ENCODE measurements at regions not wholly inside any gene's neighbourhood (a gene's known extent, or its start where the extent isn't known, plus 50 kb on each side); places are given as distances from the start of the nearest gene placed in this dataset.

DNA sequence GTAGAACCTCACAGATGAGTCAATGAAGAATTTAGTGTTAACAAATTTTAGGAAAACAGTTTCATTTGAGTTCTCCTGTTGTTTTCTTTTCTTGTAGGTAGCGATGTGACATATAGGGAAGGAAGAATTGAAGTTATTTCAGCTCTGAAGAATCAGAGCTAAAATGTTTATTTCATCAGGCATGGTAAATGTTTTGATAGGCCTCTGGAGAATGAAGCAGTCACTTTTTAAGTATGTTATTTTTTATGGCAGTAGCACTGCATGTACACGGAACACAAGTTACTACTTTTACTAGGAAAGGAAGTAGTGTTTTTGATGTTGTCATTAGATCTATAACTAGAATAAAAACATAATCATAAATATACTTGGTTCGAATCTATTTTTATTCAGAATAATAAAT lies 1357.3 kb upstream of the CITED2 start:
- TF ChIP-seq, protein P1, sequence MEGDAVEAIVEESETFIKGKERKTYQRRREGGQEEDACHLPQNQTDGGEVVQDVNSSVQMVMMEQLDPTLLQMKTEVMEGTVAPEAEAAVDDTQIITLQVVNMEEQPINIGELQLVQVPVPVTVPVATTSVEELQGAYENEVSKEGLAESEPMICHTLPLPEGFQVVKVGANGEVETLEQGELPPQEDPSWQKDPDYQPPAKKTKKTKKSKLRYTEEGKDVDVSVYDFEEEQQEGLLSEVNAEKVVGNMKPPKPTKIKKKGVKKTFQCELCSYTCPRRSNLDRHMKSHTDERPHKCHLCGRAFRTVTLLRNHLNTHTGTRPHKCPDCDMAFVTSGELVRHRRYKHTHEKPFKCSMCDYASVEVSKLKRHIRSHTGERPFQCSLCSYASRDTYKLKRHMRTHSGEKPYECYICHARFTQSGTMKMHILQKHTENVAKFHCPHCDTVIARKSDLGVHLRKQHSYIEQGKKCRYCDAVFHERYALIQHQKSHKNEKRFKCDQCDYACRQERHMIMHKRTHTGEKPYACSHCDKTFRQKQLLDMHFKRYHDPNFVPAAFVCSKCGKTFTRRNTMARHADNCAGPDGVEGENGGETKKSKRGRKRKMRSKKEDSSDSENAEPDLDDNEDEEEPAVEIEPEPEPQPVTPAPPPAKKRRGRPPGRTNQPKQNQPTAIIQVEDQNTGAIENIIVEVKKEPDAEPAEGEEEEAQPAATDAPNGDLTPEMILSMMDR (conservative IDR thresholded peaks at IDR 0.05 in 1 of 2, IDR thresholded peaks at IDR 0.05 in 1 of 2; ENCODE audit: extremely low read depth in 1 of 2, insufficient read depth in 1 of 2, low read depth in 1 of 2, low read length in 2 of 2), result no peak
- TF ChIP-seq EZH2 (IDR thresholded peaks at IDR 0.05; ENCODE audit: borderline replicate concordance, low read length), result no peak

Data from mammary epithelial cell (primary cell).